HepG2 (cell line): ENCODE measurements at regions not wholly inside any gene's neighbourhood (a gene's known extent, or its start where the extent isn't known, plus 50 kb on each side); places are given as distances from the start of the nearest gene placed in this dataset.

Experiments
- CREM ChIP-seq, 2 experiments: sonication (generic) in 1 of 2; formaldehyde crosslinking in 1 of 2; IDR thresholded peaks; 2 replicates each; pipeline versions ENCODE4 v1.4.0 to v1.6.1; 2016 to 2020; ENCODE audit warnings: antibody characterized with exemption in 1 of 2, mild to moderate bottlenecking in 1 of 2, missing genetic modification reagents in 1 of 2
- DR1 ChIP-seq: sonication (generic); formaldehyde crosslinking; IDR thresholded peaks from 2 replicates; pipeline ENCODE4 v1.8.0; 2021; ENCODE audit warnings: mild to moderate bottlenecking, missing genetic modification reagents, inconsistent platforms
- EP300 ChIP-seq, 3 experiments: sonication (generic) in 1 of 3; formaldehyde crosslinking in 1 of 3; IDR thresholded peaks; 2 replicates each; pipeline versions ENCODE4 v1.5.1 to v1.6.1; 2011 to 2020; ENCODE audit warnings: low read depth in 2 of 3, low read length in 2 of 3, borderline replicate concordance in 1 of 3, improper control_type of control experiment in 1 of 3, mild to moderate bottlenecking in 1 of 3, missing genetic modification reagents in 1 of 3, moderate library complexity in 1 of 3
- FOXA3 ChIP-seq: IDR thresholded peaks from 2 replicates; pipeline ENCODE4 v1.6.1; 2016; ENCODE audit warnings: missing genetic modification reagents, missing compliant biosample characterization
- HOXA7 ChIP-seq: sonication (generic); formaldehyde crosslinking; IDR thresholded peaks from 2 replicates; pipeline ENCODE4 v1.8.1; 2022; ENCODE audit warnings: mild to moderate bottlenecking, missing genetic modification reagents, moderate library complexity
- ISL2 ChIP-seq: sonication (generic); formaldehyde crosslinking; IDR thresholded peaks from 2 replicates; pipeline ENCODE4 v1.5.0; 2020; ENCODE audit warnings: missing genetic modification reagents
- ISX ChIP-seq: sonication (generic); formaldehyde crosslinking; conservative IDR thresholded peaks from 2 replicates; pipeline ENCODE4 v1.5.0; 2020; ENCODE audit warnings: missing genetic modification reagents
- JUNB ChIP-seq: sonication (generic); formaldehyde crosslinking; IDR thresholded peaks from 2 replicates; pipeline ENCODE4 v1.8.0; 2022; ENCODE audit warnings: missing genetic modification reagents, mild to moderate bottlenecking, borderline replicate concordance
- MAX ChIP-seq: IDR thresholded peaks from 2 replicates; pipeline ENCODE4 v1.6.1; 2012; ENCODE audit warnings: inconsistent platforms
- NFIB ChIP-seq: sonication (generic); formaldehyde crosslinking; IDR thresholded peaks from 2 replicates; pipeline ENCODE4 v1.9.0; 2021; ENCODE audit warnings: missing genetic modification reagents, mild to moderate bottlenecking, borderline replicate concordance
- NONO ChIP-seq, 2 experiments: fragments of 450-650 bp in 1 of 2; sonication (generic) in 1 of 2; formaldehyde crosslinking in 1 of 2; IDR thresholded peaks in 1 of 2; conservative IDR thresholded peaks in 1 of 2; 2 replicates each; pipeline versions ENCODE4 v1.6.1 to v1.8.0; 2017 to 2022; ENCODE audit warnings: mild to moderate bottlenecking in 1 of 2, missing genetic modification reagents in 1 of 2, moderate library complexity in 1 of 2
- NR2C2 ChIP-seq: sonication (generic); formaldehyde crosslinking; IDR thresholded peaks from 2 replicates; pipeline ENCODE4 v1.4.0; 2020; ENCODE audit warnings: missing genetic modification reagents, mild to moderate bottlenecking, moderate library complexity, borderline replicate concordance
- NR3C1 ChIP-seq: sonication (generic); formaldehyde crosslinking; IDR thresholded peaks from 2 replicates; pipeline ENCODE4 v1.4.0; 2020; ENCODE audit warnings: missing genetic modification reagents
- PBX2 ChIP-seq: IDR thresholded peaks from 2 replicates; pipeline ENCODE4 v1.6.1; 2016; ENCODE audit warnings: control low read depth
- SIX1 ChIP-seq: sonication (generic); formaldehyde crosslinking; IDR thresholded peaks from 2 replicates; pipeline ENCODE4 v1.4.0; 2020; ENCODE audit warnings: missing genetic modification reagents, borderline replicate concordance
- SKI ChIP-seq: fragments of 450-650 bp; IDR thresholded peaks from one replicate; pipeline ENCODE4 v1.6.1; 2018; ENCODE audit warnings: mild to moderate bottlenecking; ENCODE audit not compliant: partially characterized antibody
- SNAI1 ChIP-seq: sonication (generic); formaldehyde crosslinking; IDR thresholded peaks from 2 replicates; pipeline ENCODE4 v1.5.0; 2020; ENCODE audit warnings: mild to moderate bottlenecking, missing genetic modification reagents, borderline replicate concordance
- TAF1 ChIP-seq: sonication (generic); formaldehyde crosslinking; IDR thresholded peaks from 2 replicates; pipeline ENCODE4 v1.4.0; 2020; ENCODE audit warnings: missing genetic modification reagents
- TBP ChIP-seq: sonication (generic); formaldehyde crosslinking; IDR thresholded peaks from 2 replicates; pipeline ENCODE4 v1.5.0; 2020; ENCODE audit warnings: missing genetic modification reagents
- ZBTB14 ChIP-seq: sonication (generic); formaldehyde crosslinking; IDR thresholded peaks from 2 replicates; pipeline ENCODE4 v1.4.0; 2020; ENCODE audit warnings: missing genetic modification reagents
- ZIK1 ChIP-seq: sonication (generic); formaldehyde crosslinking; IDR thresholded peaks from 2 replicates; pipeline ENCODE4 v1.5.0; 2020; ENCODE audit warnings: mild to moderate bottlenecking, low read depth, missing genetic modification reagents, borderline replicate concordance
- ZNF230 ChIP-seq: sonication (generic); formaldehyde crosslinking; IDR thresholded peaks from 2 replicates; pipeline ENCODE4 v1.4.0; 2020; ENCODE audit warnings: mild to moderate bottlenecking, missing genetic modification reagents
- ZNF251 ChIP-seq: sonication (generic); formaldehyde crosslinking; IDR thresholded peaks from 2 replicates; pipeline ENCODE4 v1.9.0; 2021; ENCODE audit warnings: mild to moderate bottlenecking, missing genetic modification reagents
- ZNF282 ChIP-seq: fragments of 450-650 bp; IDR thresholded peaks from 2 replicates; pipeline ENCODE4 v1.6.1; 2018; ENCODE audit not compliant: partially characterized antibody
- ZNF597 ChIP-seq: sonication (generic); formaldehyde crosslinking; IDR thresholded peaks from 2 replicates; pipeline ENCODE4 v1.5.0; 2020; ENCODE audit warnings: missing genetic modification reagents
- ZNF652 ChIP-seq: IDR thresholded peaks from 2 replicates; pipeline ENCODE4 v1.6.1; 2016; ENCODE audit warnings: low read depth, borderline replicate concordance
- ZNF670 ChIP-seq: sonication (generic); formaldehyde crosslinking; IDR thresholded peaks from 2 replicates; pipeline ENCODE4 v1.8.0; 2022; ENCODE audit warnings: mild to moderate bottlenecking, missing genetic modification reagents, borderline replicate concordance

- TF ChIP-seq SKI (peak; percentile 57), TAF1 (CRISPR knock-in tag) (no peak), TBP (no peak), DR1 (CRISPR knock-in tag) (no peak; the same call in 1 of the 2 replicates), ZBTB14 (CRISPR knock-in tag) (no peak), EP300 (IDR thresholded peaks at IDR 0.05; ENCODE audit: low read depth in 2 of 2, low read length in 2 of 2) (peak; percentile 54 to 91; a peak in 3 of 4 replicates), EP300 (CRISPR knock-in tag; IDR thresholded peaks at IDR 0.05; ENCODE audit: borderline replicate concordance) (no peak), CREM (IDR thresholded peaks at IDR 0.05) (no peak), CREM (CRISPR knock-in tag; IDR thresholded peaks at IDR 0.05) (no peak), ZNF251 (no peak), ZNF670 (CRISPR knock-in tag) (no peak), ZNF597 (CRISPR knock-in tag) (no peak), FOXA3 (CRISPR knock-in tag) (peak; percentile 76), ZIK1 (CRISPR knock-in tag) (no peak), NR2C2 (CRISPR knock-in tag) (no peak), ZNF652 (CRISPR knock-in tag) (no peak; the same call in 1 of the 2 replicates), NR3C1 (CRISPR knock-in tag) (no peak), SIX1 (CRISPR knock-in tag) (peak; percentile 98), ZNF230 (peak; percentile 68), PBX2 (CRISPR knock-in tag) (no peak), SNAI1 (CRISPR knock-in tag) (no peak), ZNF282 (no peak), NFIB (CRISPR knock-in tag) (no peak), JUNB (CRISPR knock-in tag) (0 out of 2 replicates have a peak, but pooled peaks have one; percentile 47), HOXA7 (no peak), ISX (CRISPR knock-in tag) (no peak), ISL2 (peak; percentile 85), MAX (peak; percentile 39; the same call in 1 of the 2 replicates), NONO (IDR thresholded peaks at IDR 0.05) (no peak), NONO (CRISPR knock-in tag; conservative IDR thresholded peaks at IDR 0.05) (peak; percentile 72; the same call in 1 of the 2 replicates)
Observed at GRCh38 chr2:206846981-206847834, 81.8 kb downstream of the FASTKD2 start (continued).
